Epithelial cell of proximal tubule (primary cell): ENCODE measurements at regions not wholly inside any gene's neighbourhood (a gene's known extent, or its start where the extent isn't known, plus 50 kb on each side); places are given as distances from the start of the nearest gene placed in this dataset.

Source experiments
- DNase-seq: peaks from one replicate; pipeline ENCODE4 v3.0.0-alpha.2; 2011; ENCODE audit warnings: low read depth
- H3K4me3 ChIP-seq: 2 replicates; pipeline ENCODE4 v1.5.1; 2011; ENCODE audit warnings: low read depth, mild to moderate bottlenecking, low read length
- TF ChIP-seq, protein P1 (sequence below): conservative IDR thresholded peaks from 2 replicates; pipeline ENCODE4 v1.5.1; 2012; ENCODE audit warnings: low read depth, mild to moderate bottlenecking, low read length

DNA sequence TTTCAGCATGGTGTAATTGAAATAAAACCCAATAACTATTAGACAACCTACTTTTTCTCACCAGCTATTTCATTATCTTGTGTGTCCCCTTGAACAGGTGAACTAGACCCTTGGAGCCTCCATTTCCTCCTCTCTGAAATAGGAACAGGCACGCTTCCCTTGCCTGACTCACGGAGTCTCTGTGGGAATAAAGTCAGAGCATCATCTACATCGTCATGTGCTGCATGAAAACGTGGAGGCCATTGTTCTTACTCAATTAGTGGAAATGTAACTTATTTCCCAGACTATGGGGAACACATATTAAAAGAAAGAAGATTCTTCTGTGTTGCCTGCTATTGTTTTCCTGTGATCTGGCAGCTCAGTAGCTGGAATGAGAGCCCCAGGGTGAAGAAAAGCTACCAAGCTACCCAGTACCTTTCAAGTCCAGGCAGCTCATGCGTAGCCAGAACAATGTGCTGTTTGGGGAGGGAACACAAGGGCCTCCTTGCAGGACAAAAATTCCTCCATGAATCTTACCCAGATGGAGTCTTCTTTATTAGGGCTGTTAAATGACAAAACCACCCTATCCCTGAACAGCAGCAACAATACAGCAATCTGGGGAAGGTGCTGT is 59.8 kb downstream of the SOX11 start:
- no peak overlapping the region for H3K4me3 ChIP-seq
- DNase-seq: no peak
- TF ChIP-seq, protein P1, sequence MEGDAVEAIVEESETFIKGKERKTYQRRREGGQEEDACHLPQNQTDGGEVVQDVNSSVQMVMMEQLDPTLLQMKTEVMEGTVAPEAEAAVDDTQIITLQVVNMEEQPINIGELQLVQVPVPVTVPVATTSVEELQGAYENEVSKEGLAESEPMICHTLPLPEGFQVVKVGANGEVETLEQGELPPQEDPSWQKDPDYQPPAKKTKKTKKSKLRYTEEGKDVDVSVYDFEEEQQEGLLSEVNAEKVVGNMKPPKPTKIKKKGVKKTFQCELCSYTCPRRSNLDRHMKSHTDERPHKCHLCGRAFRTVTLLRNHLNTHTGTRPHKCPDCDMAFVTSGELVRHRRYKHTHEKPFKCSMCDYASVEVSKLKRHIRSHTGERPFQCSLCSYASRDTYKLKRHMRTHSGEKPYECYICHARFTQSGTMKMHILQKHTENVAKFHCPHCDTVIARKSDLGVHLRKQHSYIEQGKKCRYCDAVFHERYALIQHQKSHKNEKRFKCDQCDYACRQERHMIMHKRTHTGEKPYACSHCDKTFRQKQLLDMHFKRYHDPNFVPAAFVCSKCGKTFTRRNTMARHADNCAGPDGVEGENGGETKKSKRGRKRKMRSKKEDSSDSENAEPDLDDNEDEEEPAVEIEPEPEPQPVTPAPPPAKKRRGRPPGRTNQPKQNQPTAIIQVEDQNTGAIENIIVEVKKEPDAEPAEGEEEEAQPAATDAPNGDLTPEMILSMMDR: no peak

DNA sequence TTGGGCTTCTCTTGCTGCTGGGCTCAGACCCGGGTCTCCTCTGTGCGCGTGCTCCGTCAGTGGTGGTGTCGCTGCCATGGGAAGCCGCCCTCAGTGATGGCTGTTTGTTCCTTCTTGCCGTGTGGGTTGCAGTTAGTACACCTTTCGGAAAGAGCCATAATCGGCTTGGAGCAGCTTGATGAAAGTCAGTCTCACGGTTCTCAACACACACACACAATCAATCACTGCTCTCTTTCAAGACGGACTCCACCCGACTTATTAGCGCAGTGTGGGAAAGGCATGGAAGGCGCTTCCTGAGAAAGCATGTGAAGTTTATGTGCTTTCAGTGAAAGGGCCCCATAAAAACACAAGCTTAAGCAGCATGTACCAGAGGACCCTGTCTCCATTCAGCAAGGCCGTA is 64.1 kb downstream of the SOX11 start:
- no peak for DNase-seq
- TF ChIP-seq, protein P1: no peak
- H3K4me3 ChIP-seq: no peak overlapping the region

DNA sequence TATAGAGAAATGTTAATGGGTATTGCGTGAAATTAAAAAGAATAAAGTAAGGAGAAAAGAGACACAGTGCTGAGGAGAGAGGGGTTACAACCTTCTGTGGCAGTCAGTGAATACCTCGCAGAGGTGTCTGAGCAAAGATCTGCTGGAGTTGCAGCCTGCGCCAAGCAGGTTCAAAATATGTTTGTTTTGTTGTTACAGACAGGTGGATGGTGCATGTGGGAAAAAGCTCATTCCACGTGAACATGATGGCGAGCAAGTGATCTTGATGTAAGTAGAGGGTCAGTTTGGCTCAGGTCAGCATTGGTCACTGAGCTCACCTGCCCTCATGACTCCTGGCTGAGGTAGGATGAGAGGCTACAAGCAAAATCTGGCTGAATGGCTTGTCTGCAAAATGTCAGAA is 66.2 kb downstream of the SOX11 start:
- H3K4me3 ChIP-seq: no peak overlapping the region
- no peak for DNase-seq
- TF ChIP-seq, protein P1: no peak

DNA sequence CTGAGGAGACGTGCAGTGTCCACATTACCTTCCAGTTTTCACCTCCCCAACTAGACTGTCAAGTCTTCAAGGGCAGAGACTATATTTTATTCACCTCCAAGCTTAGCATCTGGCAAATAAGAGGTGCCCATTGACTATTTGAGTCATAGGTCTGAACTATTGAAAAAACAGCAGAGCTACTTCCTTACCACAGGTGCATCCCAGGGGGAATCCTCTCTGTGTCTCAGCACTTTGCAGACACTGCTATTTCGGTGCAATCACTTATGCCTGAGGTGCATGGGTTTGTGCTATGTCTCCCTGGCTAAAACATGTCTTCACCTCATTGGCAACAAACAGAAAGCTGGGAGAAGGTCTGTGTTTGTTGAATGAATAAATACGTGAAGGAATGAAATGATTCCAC is 67.8 kb downstream of the SOX11 start:
- TF ChIP-seq, protein P1: no peak
- DNase-seq: no peak
- H3K4me3 ChIP-seq: no peak overlapping the region

DNA sequence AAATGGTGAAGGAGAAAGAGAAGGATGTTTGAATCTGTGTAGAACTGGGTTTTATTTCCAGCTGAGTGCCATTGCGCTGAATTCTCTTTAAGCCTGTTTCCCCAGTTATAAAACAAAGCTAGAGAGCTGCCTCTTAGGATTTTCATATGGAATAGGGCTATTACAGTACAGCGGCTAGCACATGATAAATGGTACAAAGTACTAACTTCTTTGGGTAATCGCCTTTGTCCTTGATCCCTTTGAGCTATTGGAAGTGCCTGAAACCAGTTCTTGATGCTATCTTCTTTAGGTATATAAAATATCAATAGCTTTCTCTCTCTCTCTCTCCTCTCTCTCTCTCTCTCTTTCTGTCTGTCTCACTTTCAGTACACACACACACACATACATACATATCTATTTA is 71.3 kb downstream of the SOX11 start:
- DNase-seq: no peak
- TF ChIP-seq, protein P1: no peak
- no peak overlapping the region for H3K4me3 ChIP-seq

DNA sequence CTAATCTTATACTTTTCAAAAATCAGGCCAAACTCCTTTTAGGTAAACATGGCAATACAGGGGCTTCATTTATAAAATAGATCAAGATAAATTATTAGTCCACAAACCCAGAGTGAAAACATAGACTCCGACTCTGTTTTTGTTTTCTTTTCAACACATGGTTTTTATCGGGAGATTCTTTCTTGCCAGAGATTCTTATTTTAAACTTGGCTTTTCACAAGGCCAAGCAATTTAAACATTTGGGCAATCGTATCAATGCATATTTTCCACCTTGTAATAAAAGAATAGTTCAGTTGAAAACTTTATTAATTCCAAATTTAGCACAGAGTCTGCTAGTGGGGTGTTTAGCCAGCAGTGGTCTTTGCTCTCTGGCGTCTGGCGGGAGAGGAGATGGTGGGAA is 71.9 kb downstream of the SOX11 start:
- no peak overlapping the region for H3K4me3 ChIP-seq
- TF ChIP-seq, protein P1: no peak
- no peak for DNase-seq

DNA sequence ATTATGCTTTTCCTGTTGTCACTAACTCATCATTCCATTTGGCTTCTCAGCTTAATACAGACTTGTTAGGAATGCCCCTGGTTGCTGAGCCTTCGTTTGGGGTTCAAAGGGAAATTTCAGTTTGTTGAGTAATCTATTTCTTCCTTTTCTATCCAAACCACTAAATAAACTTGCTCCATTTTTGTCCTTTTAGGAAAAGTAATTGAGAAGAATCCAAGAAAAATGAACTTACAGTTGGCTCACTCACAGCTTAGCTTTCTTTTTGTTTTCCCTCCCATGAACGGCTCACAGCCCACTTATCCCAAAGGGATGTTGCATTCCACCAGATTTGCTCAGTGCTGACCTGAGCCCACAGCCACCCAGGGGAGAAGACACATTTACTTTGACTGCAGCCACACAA is 73.9 kb downstream of the SOX11 start:
- no peak for DNase-seq
- no peak overlapping the region for H3K4me3 ChIP-seq
- TF ChIP-seq, protein P1: no peak
